Adrenal gland (tissue), 5 donors: ENCODE measurements at regions not wholly inside any gene's neighbourhood (a gene's known extent, or its start where the extent isn't known, plus 50 kb on each side); places are given as distances from the start of the nearest gene placed in this dataset.

Experiments used
- CTCF ChIP-seq, 6 experiments: fragments of 450-650 bp in 4 of 6; fragments of 200-600 bp in 2 of 6; sonication (generic) in 1 of 6; IDR thresholded peaks; 1 replicate in 5 of 6; 2 replicates in 1 of 6; pipeline versions ENCODE4 v1.5.1 to v1.8.0; 2016 to 2021; ENCODE audit warnings: antibody characterized with exemption in 6 of 6, mild to moderate bottlenecking in 2 of 6, moderate library complexity in 1 of 6
- POLR2A ChIP-seq, 2 donors: fragments of 450-650 bp; IDR thresholded peaks; one replicate each; pipeline ENCODE4 v1.6.1; 2017; ENCODE audit warnings: antibody characterized with exemption in 2 of 2, mild to moderate bottlenecking in 2 of 2, moderate library complexity in 1 of 2
- donor health status: DM: no; HTN: no; CAD: no.

GRCh38 chr4:123621072-123621705 is 224.6 kb downstream of the SPRY1 start:
- TF ChIP-seq POLR2A (IDR thresholded peaks at IDR 0.05): no peak
- no peak for TF ChIP-seq CTCF (IDR thresholded peaks at IDR 0.05)
